H1 (cell line): ENCODE measurements at regions not wholly inside any gene's neighbourhood (a gene's known extent, or its start where the extent isn't known, plus 50 kb on each side); places are given as distances from the start of the nearest gene placed in this dataset.

Source experiments
- CTCF ChIA-PET: fragments of 300-600 bp; sonication (Branson Sonifier 250); formaldehyde crosslinking; loops from one replicate; lab custom pipeline; 2021; ENCODE audit not compliant: partially characterized antibody; lab: Charles Lee
- POLR2A ChIA-PET: fragments of 300-600 bp; sonication (Branson Sonifier 250); formaldehyde crosslinking; loops from one replicate; lab custom pipeline; 2021; ENCODE audit warnings: inconsistent platforms; ENCODE audit not compliant: partially characterized antibody; lab: Charles Lee
- DNase-seq, 2 experiments: peaks; one replicate each; pipeline versions ENCODE4 v3.0.0 to v3.0.0-alpha.2; 2010 to 2022; ENCODE audit warnings: low spot score in 2 of 2, low read depth in 1 of 2, mixed read lengths in 1 of 2
- FAIRE-seq: peaks from 2 replicates; lab custom pipeline; 2011; peaks lifted over from hg19 to GRCh38; lab: Jason Lieb, UNC
- H2AFZ ChIP-seq: 2 replicates; pipeline ENCODE4 v1.8.1; 2012; ENCODE audit warnings: low read length, inconsistent platforms
- H2AK5ac ChIP-seq: 2 replicates; pipeline ENCODE4 v1.6.1; 2013; ENCODE audit warnings: low read depth, low read length
- H2BK120ac ChIP-seq: replicated peaks from 2 replicates; pipeline ENCODE3; 2013; ENCODE audit warnings: low read depth, low read length, inconsistent platforms
- H2BK12ac ChIP-seq: 2 replicates; pipeline ENCODE4 v1.6.1; 2013; ENCODE audit warnings: low read depth, low read length
- H2BK15ac ChIP-seq: 2 replicates; pipeline ENCODE4 v1.6.1; 2013; ENCODE audit warnings: low read length
- H2BK20ac ChIP-seq: 2 replicates; pipeline ENCODE4 v1.6.1; 2013; ENCODE audit warnings: low read length
- H2BK5ac ChIP-seq: 2 replicates; pipeline ENCODE4 v1.6.1; 2013; ENCODE audit warnings: low read depth, low read length
- H3K14ac ChIP-seq: 2 replicates; pipeline ENCODE4 v1.6.1; 2013; ENCODE audit warnings: inconsistent platforms; ENCODE audit not compliant: insufficient read length
- H3K18ac ChIP-seq: 2 replicates; pipeline ENCODE4 v1.6.1; 2013; ENCODE audit warnings: low read length; ENCODE audit errors: extremely low read depth
- H3K23ac ChIP-seq: 2 replicates; pipeline ENCODE4 v1.6.1; 2013; ENCODE audit warnings: inconsistent platforms; ENCODE audit not compliant: insufficient read length
- H3K23me2 ChIP-seq: 2 replicates; pipeline ENCODE4 v1.6.1; 2013; ENCODE audit warnings: low read depth, low read length
- H3K27ac ChIP-seq: 2 replicates; pipeline ENCODE4 v1.6.1; 2011; ENCODE audit warnings: low read depth, low read length, inconsistent platforms
- H3K27me3 ChIP-seq, 4 experiments: replicated peaks in 1 of 4; 1 replicate in 1 of 4; 2 replicates in 3 of 4; pipeline versions ENCODE4 v1.6.1 to v1.8.1; 2011 to 2013; ENCODE audit warnings: low read length in 3 of 4, mild to moderate bottlenecking in 3 of 4, inconsistent platforms in 2 of 4, mixed read lengths in 2 of 4, moderate library complexity in 1 of 4; ENCODE audit not compliant: control insufficient read depth in 3 of 4, insufficient read depth in 3 of 4; ENCODE audit errors: extremely low read depth in 1 of 4
- H3K36me3 ChIP-seq, 4 experiments: 2 replicates each; pipeline versions ENCODE4 v1.6.1 to v1.8.1; 2011 to 2013; ENCODE audit warnings: mild to moderate bottlenecking in 4 of 4, low read length in 3 of 4, moderate library complexity in 2 of 4, control low read depth in 1 of 4, inconsistent platforms in 1 of 4; ENCODE audit not compliant: insufficient read depth in 4 of 4, control insufficient read depth in 2 of 4
- H3K4ac ChIP-seq: replicated peaks from 2 replicates; pipeline ENCODE3; 2013; ENCODE audit warnings: low read length, low read depth, mixed read lengths, inconsistent platforms; ENCODE audit not compliant: insufficient read length
- H3K4me1 ChIP-seq, 4 experiments: replicated peaks in 1 of 4; 1 replicate in 1 of 4; 2 replicates in 3 of 4; pipeline versions ENCODE4 v1.6.1 to v1.8.1; 2011 to 2013; ENCODE audit warnings: low read length in 3 of 4, inconsistent platforms in 2 of 4, mixed read lengths in 1 of 4; ENCODE audit not compliant: insufficient read depth in 4 of 4, control insufficient read depth in 3 of 4
- H3K4me2 ChIP-seq, 2 experiments: 2 replicates each; pipeline versions ENCODE4 v1.6.1 to v1.8.1; 2011 to 2013; ENCODE audit warnings: low read depth in 2 of 2, low read length in 2 of 2, control low read depth in 1 of 2, inconsistent platforms in 1 of 2, mild to moderate bottlenecking in 1 of 2; ENCODE audit not compliant: insufficient read depth in 1 of 2
- H3K4me3 ChIP-seq, 4 experiments: fragments of 200-600, 300-600 bp in 1 of 4; sonication (generic), shearing (Covaris generic), sonication (Bioruptor Twin) in 1 of 4; 2 replicates each; pipeline versions ENCODE4 v1.5.1 to v1.8.1; 2011 to 2016; ENCODE audit warnings: low read length in 4 of 4, low read depth in 3 of 4, control low read depth in 2 of 4, inconsistent platforms in 2 of 4, mild to moderate bottlenecking in 2 of 4, mixed read lengths in 1 of 4, moderate library complexity in 1 of 4; ENCODE audit not compliant: insufficient read depth in 2 of 4; ENCODE audit errors: extremely low read depth in 1 of 4
- H3K56ac ChIP-seq: replicated peaks from 2 replicates; pipeline ENCODE3; 2013; ENCODE audit warnings: low read depth, mild to moderate bottlenecking, mixed read lengths, low read length, inconsistent platforms; ENCODE audit not compliant: insufficient read length
- H3K79me1 ChIP-seq: 2 replicates; pipeline ENCODE4 v1.6.1; 2013; ENCODE audit warnings: low read depth, low read length, control low read depth
- H3K79me2 ChIP-seq, 2 experiments: 2 replicates each; pipeline versions ENCODE4 v1.6.1 to v1.8.1; 2012 to 2013; ENCODE audit warnings: low read length in 2 of 2, mild to moderate bottlenecking in 2 of 2, inconsistent platforms in 1 of 2; ENCODE audit not compliant: insufficient read depth in 2 of 2, control insufficient read depth in 1 of 2
- H3K9ac ChIP-seq, 4 experiments: replicated peaks in 1 of 4; 1 replicate in 1 of 4; 2 replicates in 3 of 4; pipeline versions ENCODE4 v1.6.1 to v1.8.1; 2011 to 2013; ENCODE audit warnings: low read depth in 3 of 4, low read length in 3 of 4, control low read depth in 2 of 4, mild to moderate bottlenecking in 2 of 4, moderate library complexity in 2 of 4, inconsistent platforms in 1 of 4; ENCODE audit errors: extremely low read depth in 1 of 4
- H3K9me3 ChIP-seq, 2 experiments: 2 replicates each; pipeline versions ENCODE4 v1.6.1 to v1.8.1; 2012 to 2013; ENCODE audit warnings: mild to moderate bottlenecking in 2 of 2, moderate library complexity in 2 of 2, control low read depth in 1 of 2, inconsistent platforms in 1 of 2, low read depth in 1 of 2, low read length in 1 of 2, mixed read lengths in 1 of 2; ENCODE audit not compliant: insufficient read depth in 2 of 2
- H4K20me1 ChIP-seq, 2 experiments: replicated peaks in 1 of 2; 2 replicates each; pipeline versions ENCODE3 to v1.8.1; 2011 to 2013; ENCODE audit warnings: inconsistent platforms in 2 of 2, low read length in 2 of 2, mild to moderate bottlenecking in 1 of 2; ENCODE audit not compliant: insufficient read depth in 2 of 2, control insufficient read depth in 1 of 2
- H4K5ac ChIP-seq: 2 replicates; pipeline ENCODE4 v1.6.1; 2013; ENCODE audit warnings: low read length, low read depth, mixed read lengths, inconsistent platforms; ENCODE audit not compliant: insufficient read length
- H4K8ac ChIP-seq: 2 replicates; pipeline ENCODE4 v1.8.0; 2013; ENCODE audit warnings: mild to moderate bottlenecking, moderate library complexity, low read length, inconsistent platforms; ENCODE audit not compliant: insufficient read depth; ENCODE audit errors: extremely low read depth
- H4K91ac ChIP-seq: replicated peaks from 2 replicates; pipeline ENCODE3; 2013; ENCODE audit warnings: low read length, mixed read lengths, inconsistent platforms; ENCODE audit not compliant: insufficient read length
- CHD7 ChIP-seq: fragments of 300-600 bp; sonication (generic); IDR thresholded peaks from 2 replicates; pipeline ENCODE4 v1.7.1; 2012; ENCODE audit warnings: low read length, moderate library complexity, mild to moderate bottlenecking, inconsistent platforms; ENCODE audit not compliant: insufficient replicate concordance
- WGBS, 2 experiments: shearing (Covaris generic) in 1 of 2; methylation state at CpG; one replicate each; pipeline versions ENCODE4 v1.1.6 to v1.1.7; 2013 to 2015; ENCODE audit warnings: low lambda C conversion rate in 2 of 2, mixed read lengths in 2 of 2, inconsistent platforms in 1 of 2, low coverage in 1 of 2, missing lambda C conversion rate in 1 of 2; ENCODE audit not compliant: insufficient replicate concordance in 2 of 2, insufficient coverage in 1 of 2, insufficient read length in 1 of 2; ENCODE audit errors: extremely low coverage in 1 of 2, missing lambda C conversion rate in 1 of 2; 5-methylcytosine and 5-hydroxymethylcytosine counted together

- Histone ChIP-seq H2BK120ac (no peak overlapping the region), H3K27ac (no peak overlapping the region), H3K36me3 (no peaks in the 10 kb centered on the region), H3K79me1 (no peaks in the 10 kb centered on the region), H2AFZ (no peak overlapping the region), H2BK15ac (no peak overlapping the region), H3K4me3 (no peak overlapping the region), H3K27me3 (no peaks in the 10 kb centered on the region), H3K23ac (no peak overlapping the region), H4K91ac (no peak overlapping the region), H4K20me1 (no peaks in the 10 kb centered on the region), H4K5ac (no peak overlapping the region), H4K8ac (no peak overlapping the region), H3K14ac (no peak overlapping the region), H2AK5ac (no peak overlapping the region), H3K4me1 (no peaks in the 10 kb centered on the region), H3K4me2 (no peak overlapping the region), H3K4ac (no peak overlapping the region), H3K23me2 (no peaks in the 10 kb centered on the region), H3K56ac (no peak overlapping the region), H3K79me2 (no peaks in the 10 kb centered on the region), H2BK20ac (no peak overlapping the region), H3K9ac (no peak overlapping the region), H2BK5ac (no peak overlapping the region), H2BK12ac (no peak overlapping the region), H3K9me3 (no peaks in the 10 kb centered on the region), H3K18ac (no peak overlapping the region)
- no peak for FAIRE-seq
- ChIA-PET POLR2A (no interaction called here), CTCF (no interaction called here)
- DNase-seq, result no peak
- 91% methylated on average over 1 of the region's 1 CpG; no CpG with 5 or more reads in 1 of the 2 experiments for WGBS, 2 experiments
- TF ChIP-seq CHD7, result no peak
Observed at GRCh38 chr4:158055668-158056067, 117.2 kb downstream of the GASK1B start.
